Dedifferentiated amniotic fluid mesenchymal stem cell (primary cell): ENCODE measurements at regions not wholly inside any gene's neighbourhood (a gene's known extent, or its start where the extent isn't known, plus 50 kb on each side); places are given as distances from the start of the nearest gene placed in this dataset.

Source experiments
- DNase-seq: peaks from one replicate; pipeline ENCODE4 v3.0.0-alpha.2; 2016; ENCODE audit errors: extremely low spot score

- DNase-seq, result no peak
Observed at GRCh38 chr7:109751241-109751640, 1181.6 kb downstream of the DNAJB9 start.

GRCh38 chr7:109752068-109752467, 1182.4 kb downstream of the DNAJB9 start:
- DNase-seq, result no peak

DNA sequence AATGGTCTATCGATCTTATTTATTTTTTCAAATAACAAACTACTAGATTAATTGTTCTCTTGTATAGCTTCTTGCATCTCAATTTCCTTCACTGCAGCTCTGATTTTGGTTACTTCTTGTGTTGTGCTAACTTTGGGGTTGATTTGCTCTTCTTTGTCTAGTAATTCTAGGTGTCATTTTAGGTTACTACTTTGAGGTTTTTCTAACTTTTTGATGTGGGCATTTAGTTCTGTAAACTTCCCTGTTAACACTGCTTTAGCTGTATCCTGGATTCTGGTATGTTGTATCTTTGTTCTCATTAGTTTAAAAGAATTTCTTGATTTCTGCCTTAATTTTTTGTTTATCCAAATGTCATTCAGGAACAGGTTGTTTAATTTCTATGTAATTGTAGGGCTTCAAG, 1188.0 kb downstream of the DNAJB9 start:
- DNase-seq, result no peak

- DNase-seq, result no peak
Observed at GRCh38 chr7:109763611-109764010, 1193.9 kb downstream of the DNAJB9 start.

- DNase-seq, result no peak
Observed at GRCh38 chr7:109772161-109772560, 1202.5 kb downstream of the DNAJB9 start.

DNA sequence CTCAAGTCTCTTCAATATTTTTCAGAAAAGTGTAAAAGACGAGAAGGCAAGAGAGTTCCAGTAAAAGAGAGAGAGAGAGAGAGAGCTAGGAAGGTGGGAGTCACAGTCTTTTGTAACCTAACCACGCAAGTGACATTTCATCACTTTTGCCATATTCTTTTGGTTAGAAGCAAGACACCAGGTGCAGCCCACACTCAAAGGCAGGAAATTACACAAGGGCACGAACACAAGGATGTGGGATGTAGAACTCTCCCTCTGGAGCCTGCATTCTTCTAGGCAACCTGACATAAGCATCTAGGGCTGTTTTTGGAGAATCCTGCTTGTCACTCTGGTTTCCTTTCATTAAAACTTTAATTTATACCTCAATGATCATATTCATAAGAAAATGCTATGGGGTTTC, 1213.1 kb downstream of the DNAJB9 start:
- no peak for DNase-seq

GRCh38 chr7:109806548-109806947, 1236.9 kb downstream of the DNAJB9 start:
- no peak for DNase-seq

- DNase-seq, result no peak
Observed at GRCh38 chr7:109821156-109821555, 1251.5 kb downstream of the DNAJB9 start.

DNA sequence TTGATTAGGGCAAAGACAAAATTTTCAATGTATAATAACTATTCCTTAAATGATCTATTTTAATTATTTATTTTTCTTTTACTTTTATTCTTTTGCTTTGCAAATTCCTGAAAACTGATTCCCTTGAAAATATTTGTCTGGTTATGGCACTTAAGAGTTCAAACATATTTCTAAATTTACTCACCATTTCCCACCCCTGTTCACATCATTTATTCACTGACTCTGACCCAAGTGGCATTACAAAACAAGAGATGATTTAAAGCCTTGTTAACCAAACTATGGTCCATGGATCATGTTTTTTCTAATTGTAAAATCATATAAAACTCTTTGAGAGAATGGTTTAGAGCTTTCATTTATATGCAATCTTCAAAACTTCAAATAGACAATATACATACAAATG, 1256.1 kb upstream of the LRRN3 start:
- no peak for DNase-seq

DNA sequence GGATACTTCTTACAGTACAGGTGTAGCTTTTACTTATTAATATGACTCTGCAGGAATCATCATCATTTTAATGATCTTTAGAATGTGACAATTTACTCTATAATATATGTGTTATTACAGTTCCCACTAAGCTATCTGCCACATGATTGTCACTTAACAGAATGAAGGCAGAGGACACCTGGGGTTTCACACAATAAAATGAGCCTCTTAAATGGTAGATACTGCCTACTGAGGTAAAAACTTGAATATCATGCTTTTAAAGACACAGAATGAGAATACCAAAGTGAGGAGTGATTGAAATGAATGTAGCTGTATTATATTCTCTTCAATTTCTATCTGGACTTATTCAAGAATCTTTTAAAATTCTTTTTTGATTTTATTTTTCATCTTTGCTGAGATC, 1255.3 kb upstream of the LRRN3 start:
- no peak for DNase-seq

- DNase-seq, result no peak
Observed at GRCh38 chr7:109836016-109836415, 1254.9 kb upstream of the LRRN3 start.

GRCh38 chr7:109842386-109842785, 1248.5 kb upstream of the LRRN3 start:
- no peak for DNase-seq

GRCh38 chr7:109844362-109844761, 1246.6 kb upstream of the LRRN3 start:
- no peak for DNase-seq

DNA sequence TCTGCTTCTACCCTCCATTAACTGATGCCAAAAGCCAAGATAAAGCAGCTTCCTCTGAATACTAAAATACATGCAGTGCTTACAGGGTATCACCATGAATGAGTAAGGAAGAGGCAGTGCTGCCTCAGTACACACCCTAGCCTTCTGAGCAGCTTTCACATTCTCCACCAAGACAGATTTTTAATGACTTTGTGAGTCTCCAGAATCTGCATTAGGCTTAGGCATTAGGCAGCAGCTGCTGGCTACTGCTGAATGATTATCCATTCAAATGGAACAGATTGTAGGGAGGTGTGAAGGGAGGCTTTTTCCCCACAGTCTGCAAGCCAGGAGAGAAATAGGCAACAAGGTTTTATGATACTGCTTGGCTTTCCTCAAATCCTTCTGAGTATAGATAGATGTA, 1226.7 kb upstream of the LRRN3 start:
- no peak for DNase-seq

- DNase-seq, result no peak
Observed at GRCh38 chr7:109868215-109868860, 1222.6 kb upstream of the LRRN3 start.

DNA sequence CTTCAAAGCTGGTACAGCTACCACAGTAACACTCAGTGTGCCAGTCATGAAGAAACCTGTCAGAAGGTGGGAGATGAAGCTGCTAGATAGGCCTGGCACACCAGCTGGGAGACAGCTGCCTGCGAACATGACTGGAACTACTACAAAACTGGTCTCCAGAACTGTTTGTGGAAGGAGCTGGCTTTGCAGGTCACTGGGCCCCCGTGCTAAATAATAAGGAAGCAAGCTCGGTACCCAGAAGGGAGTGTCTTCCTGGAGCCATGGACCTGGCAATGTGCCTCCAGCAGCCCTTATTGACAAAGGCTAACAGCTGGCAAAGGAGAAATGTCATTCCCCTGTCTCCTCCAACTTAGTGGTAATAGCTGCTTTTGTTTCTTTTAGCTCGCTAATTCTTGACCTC, 1217.6 kb upstream of the LRRN3 start:
- no peak for DNase-seq

- DNase-seq, result no peak
Observed at GRCh38 chr7:109879287-109879828, 1211.6 kb upstream of the LRRN3 start.

DNA sequence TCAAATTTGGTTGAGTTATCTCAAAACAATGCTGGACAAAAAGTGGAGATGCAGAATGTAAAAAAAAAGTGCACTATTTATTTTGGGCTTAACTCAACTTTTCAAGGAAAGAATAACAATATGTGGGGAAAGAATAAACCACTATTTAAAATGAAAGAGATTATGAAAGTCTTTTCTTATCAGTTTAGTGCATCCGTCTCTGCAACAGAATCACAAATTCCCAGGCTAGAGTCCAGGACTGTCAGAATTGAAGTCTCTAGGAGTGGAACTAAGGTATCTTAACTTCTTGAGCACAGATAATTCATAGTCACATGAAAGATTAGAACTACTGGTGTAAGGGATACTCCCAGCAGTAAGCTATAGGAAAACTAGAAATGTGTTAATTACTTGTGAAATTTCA, 1200.3 kb upstream of the LRRN3 start:
- DNase-seq, result no peak

GRCh38 chr7:109893231-109893630, 1197.7 kb upstream of the LRRN3 start:
- no peak for DNase-seq

DNA sequence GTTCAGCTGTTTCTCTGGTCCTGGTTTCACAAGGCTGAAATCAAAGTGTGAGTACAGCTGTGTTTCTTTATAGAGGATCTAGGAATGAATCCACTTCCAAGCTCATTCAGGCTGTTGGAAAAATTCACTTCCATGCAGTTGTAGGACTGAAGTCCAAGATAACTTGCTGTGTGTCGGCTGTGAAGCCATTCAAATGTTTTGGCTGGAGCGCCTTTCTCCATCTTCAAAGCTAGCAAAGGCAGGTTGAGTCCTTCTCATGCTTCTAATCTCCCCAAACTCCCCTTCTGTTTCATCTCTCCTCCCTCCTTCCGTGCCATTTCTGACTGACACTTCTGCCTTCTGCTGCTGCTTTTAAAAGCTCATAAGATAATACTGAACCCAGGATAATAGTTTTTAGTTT, 1195.4 kb upstream of the LRRN3 start:
- DNase-seq, result peak; percentile 4

DNA sequence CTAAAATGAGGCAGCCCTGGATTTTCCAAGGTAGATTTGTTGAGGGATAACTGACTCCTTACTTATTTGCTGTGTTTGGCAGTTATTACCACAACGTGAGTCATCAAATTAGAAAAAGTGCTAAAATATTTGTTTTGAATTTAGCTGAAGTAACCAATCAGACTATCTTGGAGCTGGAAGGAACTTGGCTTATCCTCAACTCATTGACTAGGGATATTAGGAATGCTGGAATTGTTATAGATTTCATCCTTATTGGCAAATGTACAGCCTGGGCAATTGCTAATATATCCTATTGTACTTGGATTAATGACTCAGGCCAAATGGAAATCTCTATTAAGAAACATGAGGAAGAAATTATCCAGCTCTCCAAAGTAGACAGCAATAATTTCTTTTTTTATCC, 1189.0 kb upstream of the LRRN3 start:
- no peak for DNase-seq

DNA sequence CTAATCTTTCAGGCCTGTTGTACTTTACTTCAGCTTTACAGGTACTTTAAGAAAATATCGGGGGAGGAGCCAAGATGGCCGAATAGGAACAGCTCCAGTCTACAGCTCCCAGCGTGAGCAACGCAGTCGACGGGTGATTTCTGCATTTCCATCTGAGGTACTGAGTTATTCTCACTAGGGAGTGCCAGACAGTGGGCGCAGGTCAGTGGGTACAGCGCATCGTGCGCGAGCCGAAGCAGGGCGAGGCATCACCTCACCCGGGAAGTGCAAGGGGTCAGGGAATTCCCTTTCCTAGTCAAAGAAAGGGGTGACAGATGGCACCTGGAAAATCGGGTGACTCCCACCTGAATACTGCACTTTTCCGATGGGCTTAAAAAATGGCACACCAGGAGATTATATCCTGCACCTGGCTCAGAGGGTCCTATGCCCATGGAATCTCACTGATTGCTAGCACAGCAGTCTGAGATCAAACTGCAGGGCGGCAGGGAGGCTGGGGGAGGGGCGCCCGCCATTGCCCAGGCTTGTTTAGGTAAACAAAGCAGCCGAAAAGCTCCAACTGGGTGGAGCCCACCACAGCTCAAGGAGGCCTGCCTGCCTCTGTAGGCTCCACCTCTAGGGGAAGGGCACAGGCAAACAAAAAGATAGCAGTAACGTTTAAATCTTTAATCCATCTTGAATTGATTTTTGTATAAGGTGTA, 1185.4 kb upstream of the LRRN3 start:
- peak; percentile 13 for DNase-seq

- no peak for DNase-seq
Observed at GRCh38 chr7:109915670-109916069, 1175.3 kb upstream of the LRRN3 start.

- DNase-seq, result no peak
Observed at GRCh38 chr7:109926738-109927137, 1164.2 kb upstream of the LRRN3 start.
